ENCODE measurements at regions not wholly inside any gene's neighbourhood (a gene's known extent, or its start where the extent isn't known, plus 50 kb on each side); places are given as distances from the start of the nearest gene placed in this dataset.

DNA sequence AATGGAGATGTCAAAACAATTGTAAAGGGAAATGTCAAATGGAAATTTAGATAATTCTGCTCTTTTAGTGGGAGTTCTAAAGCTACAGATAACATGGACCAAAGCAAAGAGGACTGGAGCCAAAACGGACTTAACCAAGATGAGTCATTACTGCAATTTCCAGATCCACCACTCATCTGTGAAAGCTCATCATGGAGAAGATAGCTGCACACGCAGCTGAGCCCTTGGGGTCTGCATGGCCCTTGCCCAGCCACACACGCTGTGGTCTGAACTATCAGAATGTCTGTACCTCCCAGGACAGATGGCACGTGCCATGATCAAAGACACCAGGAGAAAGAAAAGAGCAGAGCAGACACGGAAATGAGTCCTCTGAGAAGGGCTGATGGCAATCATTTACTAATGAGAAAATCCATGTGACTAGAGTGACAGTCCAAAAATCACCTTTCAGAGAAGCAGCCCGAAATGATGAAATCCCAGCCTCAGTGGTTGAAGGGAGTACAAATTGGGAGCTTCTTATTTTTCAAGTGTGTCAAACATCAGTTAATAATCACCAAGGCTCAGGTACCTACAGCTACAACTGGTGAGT, 177.9 kb upstream of the MGMT start:
- no peak overlapping the region for H3K9ac ChIP-seq (ENCODE audit: low read depth, low read length)
- no peaks in the 10 kb centered on the region for H3K9me3 ChIP-seq (ENCODE audit: insufficient read depth, low read length, severe bottlenecking)
- no peak overlapping the region for H3K4me2 ChIP-seq (ENCODE audit: insufficient read depth, low read length)
- H3K79me2 ChIP-seq (ENCODE audit: insufficient read depth, low read length), result no peaks in the 10 kb centered on the region
- DNase-seq (no peak), ATAC-seq (ENCODE audit: insufficient read depth, low read depth) (no peak)
- H3K27me3 ChIP-seq (ENCODE audit: insufficient read depth, low read length, poor library complexity), result no peaks in the 10 kb centered on the region
- no peaks in the 10 kb centered on the region for H4K20me1 ChIP-seq (ENCODE audit: insufficient read depth, low read length)
- no peak overlapping the region for H3K27ac ChIP-seq (ENCODE audit: low read length)
- TF ChIP-seq, protein P1, sequence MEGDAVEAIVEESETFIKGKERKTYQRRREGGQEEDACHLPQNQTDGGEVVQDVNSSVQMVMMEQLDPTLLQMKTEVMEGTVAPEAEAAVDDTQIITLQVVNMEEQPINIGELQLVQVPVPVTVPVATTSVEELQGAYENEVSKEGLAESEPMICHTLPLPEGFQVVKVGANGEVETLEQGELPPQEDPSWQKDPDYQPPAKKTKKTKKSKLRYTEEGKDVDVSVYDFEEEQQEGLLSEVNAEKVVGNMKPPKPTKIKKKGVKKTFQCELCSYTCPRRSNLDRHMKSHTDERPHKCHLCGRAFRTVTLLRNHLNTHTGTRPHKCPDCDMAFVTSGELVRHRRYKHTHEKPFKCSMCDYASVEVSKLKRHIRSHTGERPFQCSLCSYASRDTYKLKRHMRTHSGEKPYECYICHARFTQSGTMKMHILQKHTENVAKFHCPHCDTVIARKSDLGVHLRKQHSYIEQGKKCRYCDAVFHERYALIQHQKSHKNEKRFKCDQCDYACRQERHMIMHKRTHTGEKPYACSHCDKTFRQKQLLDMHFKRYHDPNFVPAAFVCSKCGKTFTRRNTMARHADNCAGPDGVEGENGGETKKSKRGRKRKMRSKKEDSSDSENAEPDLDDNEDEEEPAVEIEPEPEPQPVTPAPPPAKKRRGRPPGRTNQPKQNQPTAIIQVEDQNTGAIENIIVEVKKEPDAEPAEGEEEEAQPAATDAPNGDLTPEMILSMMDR (IDR thresholded peaks at IDR 0.05; ENCODE audit: borderline replicate concordance, extremely low read depth, low read length, poor library complexity, severe bottlenecking), result no peak
- no peak for TF ChIP-seq EZH2 (IDR thresholded peaks at IDR 0.05; ENCODE audit: borderline replicate concordance, low read depth, low read length, severe bottlenecking)
- H3K4me1 ChIP-seq (ENCODE audit: insufficient read depth, low read length), result no peaks in the 10 kb centered on the region
- no peak overlapping the region for H3K4me3 ChIP-seq (ENCODE audit: low read depth in 1 of 2, low read length in 2 of 2)
- no peaks in the 10 kb centered on the region for H3K36me3 ChIP-seq (ENCODE audit: insufficient read depth, low read length)
- H2AFZ ChIP-seq (ENCODE audit: low read depth, low read length), result no peak overlapping the region

DNA sequence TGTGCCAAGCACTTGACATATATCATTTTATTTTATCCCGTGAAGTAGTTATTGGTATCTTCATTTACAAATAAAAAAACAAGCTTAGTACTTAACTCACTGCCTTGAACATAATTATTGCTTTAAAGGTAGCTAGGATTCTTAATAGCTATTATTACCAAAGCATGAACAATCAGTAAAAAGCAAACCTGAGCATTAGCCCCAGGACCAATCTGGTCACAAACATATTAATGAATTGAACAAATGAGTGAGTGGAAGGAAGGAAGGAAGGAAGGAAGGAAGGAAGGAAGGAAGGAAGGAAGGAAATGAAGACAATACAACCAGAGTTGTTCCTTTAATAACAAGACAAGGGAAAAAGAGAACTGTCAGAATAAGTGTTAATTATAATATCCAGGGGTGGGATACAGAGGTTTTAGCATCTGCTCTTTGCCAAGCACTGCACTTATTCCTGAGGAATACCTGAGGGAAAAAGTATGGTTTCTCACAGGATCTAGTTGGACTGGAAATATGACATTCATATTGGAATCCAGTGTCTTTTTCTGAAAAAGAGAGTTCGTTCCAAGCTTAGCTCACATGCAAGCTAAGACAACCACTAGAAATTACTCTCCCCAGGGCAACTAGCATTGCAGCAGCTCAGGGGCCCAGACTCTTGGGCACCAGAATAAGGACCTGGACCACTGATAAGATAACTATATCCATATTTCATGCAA, 172.9 kb upstream of the MGMT start:
- H4K20me1 ChIP-seq (ENCODE audit: insufficient read depth, low read length), result no peaks in the 10 kb centered on the region
- no peak overlapping the region for H3K4me2 ChIP-seq (ENCODE audit: insufficient read depth, low read length)
- H3K27me3 ChIP-seq (ENCODE audit: insufficient read depth, low read length, poor library complexity), result no peaks in the 10 kb centered on the region
- no peak overlapping the region for H3K4me3 ChIP-seq (ENCODE audit: low read depth in 1 of 2, low read length in 2 of 2)
- no peak overlapping the region for H3K9ac ChIP-seq (ENCODE audit: low read depth, low read length)
- no peaks in the 10 kb centered on the region for H3K4me1 ChIP-seq (ENCODE audit: insufficient read depth, low read length)
- no peak for DNase-seq
- no peak for TF ChIP-seq EZH2 (IDR thresholded peaks at IDR 0.05; ENCODE audit: borderline replicate concordance, low read depth, low read length, severe bottlenecking)
- TF ChIP-seq, protein P1 (IDR thresholded peaks at IDR 0.05; ENCODE audit: borderline replicate concordance, extremely low read depth, low read length, poor library complexity, severe bottlenecking), result no peak
- H3K9me3 ChIP-seq (ENCODE audit: insufficient read depth, low read length, severe bottlenecking), result no peaks in the 10 kb centered on the region
- no peak overlapping the region for H3K27ac ChIP-seq (ENCODE audit: low read length)
- no peaks in the 10 kb centered on the region for H3K79me2 ChIP-seq (ENCODE audit: insufficient read depth, low read length)
- no peaks in the 10 kb centered on the region for H3K36me3 ChIP-seq (ENCODE audit: insufficient read depth, low read length)
- H2AFZ ChIP-seq (ENCODE audit: low read depth, low read length), result no peak overlapping the region
- no peak for ATAC-seq (ENCODE audit: insufficient read depth, low read depth)

DNA sequence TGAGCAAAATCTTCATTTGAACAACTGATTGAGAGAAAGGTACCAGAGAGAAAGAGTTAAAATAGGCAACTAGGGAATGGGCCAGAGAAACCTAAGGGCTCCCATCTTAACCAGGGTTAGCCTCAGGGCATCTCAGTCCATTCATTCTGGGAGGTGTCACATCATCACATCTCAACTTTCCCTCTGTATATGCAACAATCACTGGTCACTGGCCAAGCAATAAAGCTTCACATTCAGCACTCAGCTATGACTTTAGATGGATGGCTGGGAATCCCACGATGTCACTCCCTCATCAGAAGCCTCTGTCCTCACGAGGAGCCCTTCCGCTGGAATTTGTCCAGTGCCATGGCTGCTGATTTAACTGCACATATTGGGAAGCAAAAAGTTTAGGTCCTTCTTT, 172.1 kb upstream of the MGMT start:
- H3K79me2 ChIP-seq (ENCODE audit: insufficient read depth, low read length), result no peaks in the 10 kb centered on the region
- no peak overlapping the region for H3K4me2 ChIP-seq (ENCODE audit: insufficient read depth, low read length)
- no peaks in the 10 kb centered on the region for H3K27me3 ChIP-seq (ENCODE audit: insufficient read depth, low read length, poor library complexity)
- DNase-seq (no peak), ATAC-seq (ENCODE audit: insufficient read depth, low read depth) (no peak)
- H3K27ac ChIP-seq (ENCODE audit: low read length), result no peak overlapping the region
- no peaks in the 10 kb centered on the region for H3K36me3 ChIP-seq (ENCODE audit: insufficient read depth, low read length)
- no peak overlapping the region for H3K4me3 ChIP-seq (ENCODE audit: low read depth in 1 of 2, low read length in 2 of 2)
- H4K20me1 ChIP-seq (ENCODE audit: insufficient read depth, low read length), result no peaks in the 10 kb centered on the region
- H3K9me3 ChIP-seq (ENCODE audit: insufficient read depth, low read length, severe bottlenecking), result no peaks in the 10 kb centered on the region
- H2AFZ ChIP-seq (ENCODE audit: low read depth, low read length), result no peak overlapping the region
- TF ChIP-seq, protein P1 (IDR thresholded peaks at IDR 0.05; ENCODE audit: borderline replicate concordance, extremely low read depth, low read length, poor library complexity, severe bottlenecking), result no peak
- H3K9ac ChIP-seq (ENCODE audit: low read depth, low read length), result no peak overlapping the region
- no peaks in the 10 kb centered on the region for H3K4me1 ChIP-seq (ENCODE audit: insufficient read depth, low read length)
